ENCODE measurements at regions not wholly inside any gene's neighbourhood (a gene's known extent, or its start where the extent isn't known, plus 50 kb on each side); places are given as distances from the start of the nearest gene placed in this dataset.

DNA sequence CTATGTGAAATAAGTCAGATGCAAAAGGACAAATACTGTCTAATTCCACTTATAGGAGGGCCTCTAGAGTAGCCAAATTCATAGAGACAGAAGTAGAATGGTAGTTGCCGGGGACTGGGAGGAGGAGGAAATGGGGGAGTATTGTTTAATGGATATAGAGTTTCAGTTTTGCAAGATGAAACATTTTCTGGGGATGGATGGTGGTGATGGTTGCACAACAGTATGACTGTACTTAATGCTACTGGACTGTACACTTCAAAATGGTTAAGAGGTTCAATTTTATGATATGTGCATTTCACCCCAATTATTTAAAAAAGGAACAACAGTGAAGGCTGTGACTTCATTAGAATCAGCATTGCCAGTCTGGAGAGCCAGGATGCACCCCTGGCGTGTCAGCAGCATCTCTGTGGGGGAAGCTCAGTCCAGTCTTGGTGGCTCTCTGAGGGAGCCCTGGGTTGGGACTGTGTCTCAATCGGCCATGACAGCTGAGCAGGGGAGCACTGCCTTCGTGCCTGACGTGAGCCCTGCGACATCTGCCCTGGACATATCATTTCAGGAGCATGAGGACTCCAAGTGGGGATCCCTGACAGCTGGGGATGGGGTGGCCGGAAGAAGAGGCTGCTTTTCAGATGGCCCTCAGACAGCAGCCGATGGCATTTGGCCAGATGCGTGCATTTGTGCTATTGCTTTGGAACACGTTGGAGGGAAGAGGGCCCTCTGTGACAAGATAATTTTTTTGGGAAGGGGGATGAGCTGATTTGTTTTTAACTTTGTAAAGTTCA is 130.8 kb upstream of the STC2 start:
- peaks cover 4% of the 10 kb centered on the region for H3K27me3 Mint-ChIP-seq
- TF ChIP-seq CTCF (conservative IDR thresholded peaks at IDR 0.05) = no peak
- no peak overlapping the region for H3K4me3 Mint-ChIP-seq
- peaks cover 4% of the 10 kb centered on the region for H3K9me3 Mint-ChIP-seq
- no peaks in the 10 kb centered on the region for H3K36me3 Mint-ChIP-seq
- no peaks in the 10 kb centered on the region for H3K4me1 Mint-ChIP-seq (ENCODE audit: unreplicated experiment)
- H3K27ac Mint-ChIP-seq = no peak overlapping the region
- no peak for DNase-seq (ENCODE audit: extremely low spot score, unreplicated experiment)

GRCh38 chr5:173457482-173457881 is 129.3 kb upstream of the STC2 start:
- Mint-ChIP-seq H3K27me3 (peaks cover 4% of the 10 kb centered on the region), H3K36me3 (no peaks in the 10 kb centered on the region), H3K4me3 (no peak overlapping the region), H3K27ac (no peak overlapping the region), H3K4me1 (ENCODE audit: unreplicated experiment) (no peaks in the 10 kb centered on the region), H3K9me3 (peaks cover 4% of the 10 kb centered on the region)
- no peak for DNase-seq (ENCODE audit: extremely low spot score, unreplicated experiment)
- TF ChIP-seq CTCF (conservative IDR thresholded peaks at IDR 0.05) = no peak

DNA sequence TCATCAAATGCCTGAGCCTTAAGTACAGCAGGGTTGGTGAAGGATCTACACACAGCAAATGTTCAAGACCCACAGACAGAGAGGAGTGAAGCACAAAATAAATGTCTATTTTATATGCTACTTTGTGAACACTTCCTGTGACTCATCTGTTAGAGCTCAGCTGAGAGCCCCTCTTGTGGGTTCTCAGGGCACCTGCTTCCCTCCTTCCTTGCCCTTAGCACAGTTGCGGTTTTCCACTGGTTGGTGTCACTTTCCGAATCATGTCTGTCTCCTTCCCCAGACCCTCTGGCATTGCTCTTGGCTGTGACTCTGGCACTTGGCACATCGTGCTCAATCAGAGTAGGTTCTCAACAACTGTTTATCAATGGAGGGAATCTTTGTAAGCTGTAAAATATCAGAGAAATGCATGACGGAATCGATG is 128.5 kb upstream of the STC2 start:
- no peak for TF ChIP-seq CTCF (conservative IDR thresholded peaks at IDR 0.05)
- Mint-ChIP-seq H3K9me3 (no peaks in the 10 kb centered on the region), H3K4me3 (no peak overlapping the region), H3K27ac (no peak overlapping the region), H3K4me1 (ENCODE audit: unreplicated experiment) (no peaks in the 10 kb centered on the region), H3K36me3 (no peaks in the 10 kb centered on the region), H3K27me3 (peaks cover 4% of the 10 kb centered on the region)
- no peak for DNase-seq (ENCODE audit: extremely low spot score, unreplicated experiment)

GRCh38 chr5:173456181-173456580 is 128.0 kb upstream of the STC2 start:
- no peaks in the 10 kb centered on the region for H3K9me3 Mint-ChIP-seq
- no peak overlapping the region for H3K4me3 Mint-ChIP-seq
- H3K36me3 Mint-ChIP-seq = no peaks in the 10 kb centered on the region
- H3K27me3 Mint-ChIP-seq = peaks cover 4% of the 10 kb centered on the region
- no peaks in the 10 kb centered on the region for H3K4me1 Mint-ChIP-seq (ENCODE audit: unreplicated experiment)
- DNase-seq (ENCODE audit: extremely low spot score, unreplicated experiment) = no peak
- TF ChIP-seq CTCF (conservative IDR thresholded peaks at IDR 0.05) = no peak
- no peak overlapping the region for H3K27ac Mint-ChIP-seq

DNA sequence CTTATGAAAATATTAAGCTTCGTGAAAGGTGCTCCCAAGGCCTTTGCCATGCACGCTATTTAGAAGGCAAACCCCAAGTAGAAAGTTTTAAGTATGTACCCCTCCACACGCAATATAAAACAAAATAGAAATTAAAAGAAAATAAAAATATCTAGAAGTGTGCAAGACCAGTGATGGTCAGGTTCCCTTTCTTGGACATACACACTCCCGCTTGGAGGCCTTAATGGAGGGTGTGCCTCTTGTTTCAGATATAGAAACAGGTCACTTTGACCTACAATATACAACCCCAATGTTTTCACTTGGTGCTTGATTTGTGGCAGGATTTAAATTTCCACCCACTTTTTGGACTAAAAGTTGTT is 127.4 kb upstream of the STC2 start:
- no peak for DNase-seq (ENCODE audit: extremely low spot score, unreplicated experiment)
- Mint-ChIP-seq H3K4me1 (ENCODE audit: unreplicated experiment) (no peaks in the 10 kb centered on the region), H3K4me3 (no peak overlapping the region), H3K27me3 (peaks cover 4% of the 10 kb centered on the region), H3K9me3 (no peaks in the 10 kb centered on the region), H3K36me3 (no peaks in the 10 kb centered on the region), H3K27ac (no peak overlapping the region)
- no peak for TF ChIP-seq CTCF (conservative IDR thresholded peaks at IDR 0.05)

All from type B pancreatic cell (in vitro differentiated cells).